SU-DHL-6 (cell line): ENCODE measurements at regions not wholly inside any gene's neighbourhood (a gene's known extent, or its start where the extent isn't known, plus 50 kb on each side); places are given as distances from the start of the nearest gene placed in this dataset.

Experiments
- CTCF ChIP-seq: fragments of 200-600 bp; sonication (generic); IDR thresholded peaks from one replicate; pipeline ENCODE4 v1.5.1; 2017; ENCODE audit warnings: antibody characterized with exemption, mild to moderate bottlenecking, low read length, moderate library complexity; ENCODE audit not compliant: insufficient read depth, poor library complexity, severe bottlenecking
- EZH2phosphoT487 ChIP-seq: fragments of 200-600 bp; sonication (generic), shearing (Covaris generic); conservative IDR thresholded peaks from 2 replicates; pipeline ENCODE4 v1.6.1; 2018; ENCODE audit warnings: mild to moderate bottlenecking, antibody characterized with exemption, low read length, moderate library complexity, mixed read lengths

GRCh38 chr18:78649421-78649820 lies 330.2 kb upstream of the SALL3 start:
- TF ChIP-seq CTCF (no peak), EZH2phosphoT487 (no peak)
